Lung (tissue), 11 donors: ENCODE measurements at regions not wholly inside any gene's neighbourhood (a gene's known extent, or its start where the extent isn't known, plus 50 kb on each side); places are given as distances from the start of the nearest gene placed in this dataset.

Source experiments
- ATAC-seq: fragments of 200-7000 bp; cut with Tn5 transposase; one replicate; pipeline ENCODE4 v1.9.1; 2020; ENCODE audit warnings: moderate number of reproducible peaks; ENCODE audit not compliant: insufficient read depth, low FRiP score
- DNase-seq, 3 donors: peaks; one replicate each; pipeline ENCODE4 v3.0.0-alpha.2; 2013 to 2017
- H3K27ac ChIP-seq, 2 donors: one replicate each; pipeline ENCODE4 v1.5.1; 2013; ENCODE audit warnings: mild to moderate bottlenecking in 2 of 2, moderate library complexity in 2 of 2, control low read depth in 1 of 2, inconsistent platforms in 1 of 2, low read depth in 1 of 2, low read length in 1 of 2
- H3K27me3 ChIP-seq, 3 donors: one replicate each; pipeline ENCODE4 v1.5.1; 2013; ENCODE audit warnings: low read length in 2 of 3; ENCODE audit not compliant: control insufficient read depth in 3 of 3, insufficient read depth in 3 of 3
- H3K36me3 ChIP-seq, 4 donors: one replicate each; pipeline ENCODE4 v1.5.1; 2013; ENCODE audit warnings: low read length in 4 of 4, mild to moderate bottlenecking in 1 of 4, moderate library complexity in 1 of 4; ENCODE audit not compliant: control insufficient read depth in 4 of 4, insufficient read depth in 4 of 4
- H3K4me1 ChIP-seq, 5 donors: one replicate each; pipeline ENCODE4 v1.5.1; 2013; ENCODE audit warnings: low read length in 5 of 5, mild to moderate bottlenecking in 2 of 5, moderate library complexity in 1 of 5; ENCODE audit not compliant: control insufficient read depth in 5 of 5, insufficient read depth in 5 of 5
- H3K4me3 ChIP-seq: one replicate; pipeline ENCODE4 v1.5.1; 2013; ENCODE audit warnings: mild to moderate bottlenecking, control low read depth, moderate library complexity
- H3K9ac ChIP-seq, 2 donors: one replicate each; pipeline ENCODE4 v1.5.1; 2013; ENCODE audit warnings: low read length in 2 of 2, control low read depth in 1 of 2; ENCODE audit not compliant: insufficient read depth in 1 of 2
- H3K9me3 ChIP-seq, 4 donors: one replicate each; pipeline ENCODE4 v1.5.1; 2013; ENCODE audit warnings: low read length in 3 of 4, mild to moderate bottlenecking in 1 of 4, moderate library complexity in 1 of 4; ENCODE audit not compliant: control insufficient read depth in 4 of 4, insufficient read depth in 3 of 4
- WGBS, 2 donors: extraction: QIAGEN DNeasy Blood & Tissue Kit; methylation state at CpG; one replicate each; pipeline ENCODE4 v1.1.7; 2013; 5-methylcytosine and 5-hydroxymethylcytosine counted together
- TF ChIP-seq, protein P1 (sequence below): IDR thresholded peaks from 2 replicates; pipeline ENCODE4 v1.5.1; 2012; ENCODE audit warnings: mild to moderate bottlenecking; ENCODE audit errors: control extremely low read depth, extremely low read depth
- donor health status: control.
- donor health status: control.
- donor health status: Bipolar disorder and iron deficiency.
- donor health status: healthy.
- donor health status: DM: yes; HTN: yes; CAD: no.

DNA sequence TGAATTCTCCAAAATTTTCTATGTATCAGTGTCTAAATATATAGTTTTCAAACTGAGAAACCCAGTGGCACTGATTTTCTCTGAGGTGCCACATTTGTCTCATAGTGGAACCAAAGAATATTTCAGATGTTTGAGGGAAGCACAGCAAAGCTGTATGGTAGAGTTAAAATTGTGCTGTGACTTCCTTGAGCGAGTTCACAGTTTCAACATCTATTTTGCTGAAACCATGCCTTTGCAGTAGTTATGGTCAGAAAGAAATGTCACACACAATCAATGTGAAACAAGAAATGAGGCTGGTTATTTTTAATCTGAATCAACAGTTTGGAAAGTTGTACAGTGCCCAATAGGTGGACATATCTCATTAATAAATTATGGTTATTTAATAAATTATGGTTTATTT, 394.0 kb upstream of the SPTLC3 start:
- H3K27me3 ChIP-seq: no peaks in the 10 kb centered on the region
- WGBS, 2 donors: 87 to 88% methylated on average over 1 of the region's 1 CpG
- no peaks in the 10 kb centered on the region for H3K4me1 ChIP-seq
- DNase-seq (no peak), ATAC-seq (no peak)
- no peak overlapping the region for H3K9ac ChIP-seq
- H3K9me3 ChIP-seq: peaks cover 0 to 8% (median 0%) of the 10 kb centered on the region in 4 donors
- H3K4me3 ChIP-seq: no peak overlapping the region
- no peak overlapping the region for H3K27ac ChIP-seq
- TF ChIP-seq, protein P1, sequence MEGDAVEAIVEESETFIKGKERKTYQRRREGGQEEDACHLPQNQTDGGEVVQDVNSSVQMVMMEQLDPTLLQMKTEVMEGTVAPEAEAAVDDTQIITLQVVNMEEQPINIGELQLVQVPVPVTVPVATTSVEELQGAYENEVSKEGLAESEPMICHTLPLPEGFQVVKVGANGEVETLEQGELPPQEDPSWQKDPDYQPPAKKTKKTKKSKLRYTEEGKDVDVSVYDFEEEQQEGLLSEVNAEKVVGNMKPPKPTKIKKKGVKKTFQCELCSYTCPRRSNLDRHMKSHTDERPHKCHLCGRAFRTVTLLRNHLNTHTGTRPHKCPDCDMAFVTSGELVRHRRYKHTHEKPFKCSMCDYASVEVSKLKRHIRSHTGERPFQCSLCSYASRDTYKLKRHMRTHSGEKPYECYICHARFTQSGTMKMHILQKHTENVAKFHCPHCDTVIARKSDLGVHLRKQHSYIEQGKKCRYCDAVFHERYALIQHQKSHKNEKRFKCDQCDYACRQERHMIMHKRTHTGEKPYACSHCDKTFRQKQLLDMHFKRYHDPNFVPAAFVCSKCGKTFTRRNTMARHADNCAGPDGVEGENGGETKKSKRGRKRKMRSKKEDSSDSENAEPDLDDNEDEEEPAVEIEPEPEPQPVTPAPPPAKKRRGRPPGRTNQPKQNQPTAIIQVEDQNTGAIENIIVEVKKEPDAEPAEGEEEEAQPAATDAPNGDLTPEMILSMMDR: no peak
- H3K36me3 ChIP-seq: no peaks in the 10 kb centered on the region

DNA sequence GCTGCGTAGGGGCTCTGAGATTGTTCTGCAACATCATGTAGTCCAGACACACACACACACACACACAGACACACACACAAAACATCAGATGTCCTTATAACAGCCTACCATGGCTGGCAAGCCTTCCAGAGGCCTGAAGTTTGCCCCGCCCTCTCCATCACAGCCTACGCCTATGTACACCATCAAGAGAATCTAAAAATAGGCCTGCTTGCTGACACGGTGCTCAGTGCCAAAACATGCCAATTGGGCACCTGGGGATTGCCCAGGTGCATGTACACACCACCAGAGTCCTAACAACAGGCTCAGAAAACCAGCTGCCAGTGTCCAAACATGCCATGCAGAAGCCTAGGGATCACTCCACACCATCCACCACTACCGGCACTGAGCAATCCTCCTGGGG, 391.7 kb upstream of the SPTLC3 start:
- WGBS, 2 donors: 80 to 86% methylated on average over 5 of the region's 5 CpGs
- Histone ChIP-seq H3K27ac (no peak overlapping the region), H3K4me3 (no peak overlapping the region), H3K9me3 (peaks cover 0 to 8% (median 0%) of the 10 kb centered on the region in 4 donors), H3K9ac (no peak overlapping the region), H3K4me1 (no peaks in the 10 kb centered on the region), H3K36me3 (no peaks in the 10 kb centered on the region), H3K27me3 (no peaks in the 10 kb centered on the region)
- DNase-seq: no peak
- ATAC-seq: no peak
- TF ChIP-seq, protein P1: no peak

DNA sequence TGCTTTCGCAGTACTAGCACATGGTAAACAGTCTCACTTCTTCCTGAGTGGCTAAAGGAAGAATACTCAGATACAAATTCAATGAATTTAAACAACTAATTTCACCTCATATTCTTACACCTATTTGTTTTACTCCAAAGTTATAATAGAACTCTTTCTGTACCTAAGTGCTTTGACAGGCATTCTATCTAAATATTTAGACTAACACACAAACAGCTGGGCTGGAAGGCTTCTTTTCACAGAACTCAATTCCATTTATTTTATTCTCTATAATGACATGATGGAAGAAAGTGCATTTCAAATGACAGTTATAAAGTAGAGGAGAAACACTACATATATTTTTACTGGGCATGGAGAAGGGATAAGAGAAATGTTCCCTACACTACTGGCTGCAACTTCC, 384.9 kb upstream of the SPTLC3 start:
- Histone ChIP-seq H3K9me3 (peaks cover 0 to 1% (median 0%) of the 10 kb centered on the region in 4 donors), H3K27me3 (no peaks in the 10 kb centered on the region), H3K36me3 (no peaks in the 10 kb centered on the region), H3K9ac (no peak overlapping the region), H3K27ac (no peak overlapping the region), H3K4me3 (no peak overlapping the region), H3K4me1 (no peaks in the 10 kb centered on the region)
- WGBS, 2 donors: 97 to 98% methylated on average over 1 of the region's 1 CpG
- TF ChIP-seq, protein P1: no peak
- ATAC-seq (no peak), DNase-seq (no peak)

DNA sequence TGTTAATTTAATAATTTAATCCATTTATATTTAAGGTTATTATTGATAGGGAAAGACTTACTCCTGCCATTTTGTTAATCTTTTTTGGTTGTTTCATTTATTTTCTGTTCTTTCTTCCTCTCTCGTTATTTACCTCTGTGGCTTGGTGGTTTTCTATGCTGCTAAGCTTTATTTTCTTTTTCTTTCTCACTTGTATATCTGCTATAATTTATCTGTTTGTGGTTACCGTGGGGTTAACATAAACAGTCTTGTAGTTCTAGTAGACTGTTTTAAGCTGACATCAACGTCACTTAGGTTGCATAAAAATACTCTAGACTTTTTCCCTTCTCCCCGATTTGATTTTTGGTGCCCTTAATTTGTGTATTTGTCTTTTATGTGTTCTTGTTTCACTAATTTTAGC, 381.3 kb upstream of the SPTLC3 start:
- ATAC-seq (no peak), DNase-seq (no peak)
- H3K4me1 ChIP-seq: no peaks in the 10 kb centered on the region
- H3K9ac ChIP-seq: no peak overlapping the region
- H3K27me3 ChIP-seq: no peaks in the 10 kb centered on the region
- H3K36me3 ChIP-seq: no peaks in the 10 kb centered on the region
- no peak overlapping the region for H3K27ac ChIP-seq
- no peak overlapping the region for H3K4me3 ChIP-seq
- WGBS, 2 donors: 63 to 73% methylated on average over 4 of the region's 4 CpGs
- TF ChIP-seq, protein P1: no peak
- peaks cover 0 to 3% (median 0%) of the 10 kb centered on the region in 4 donors for H3K9me3 ChIP-seq
